Stimulated activated CD4-positive, alpha-beta T cell treated with anti-CD3 and anti-CD28 coated beads, TNF-alpha, amount 100 ng/mL, for 1 hour (primary cell): ENCODE measurements at regions not wholly inside any gene's neighbourhood (a gene's known extent, or its start where the extent isn't known, plus 50 kb on each side); places are given as distances from the start of the nearest gene placed in this dataset.
"Not testable (repeated sequence)": the region's sequence is repeated elsewhere in the genome, so short reads cannot be mapped to it uniquely, and the experiment has no call there.

Experiments used
- DNase-seq, 3 donors: peaks; one replicate each; pipeline ENCODE4 v3.0.0-alpha.2; 2020; ENCODE audit warnings: low read depth in 3 of 3, low spot score in 1 of 3

- DNase-seq: no peak
Measured at GRCh38 chr22:49340406-49340805, 487.3 kb downstream of the BRD1 start.

GRCh38 chr22:49336483-49336882 lies 491.2 kb downstream of the BRD1 start:
- not testable (repeated sequence) for DNase-seq

- DNase-seq: no peak
Measured at GRCh38 chr22:49334976-49335375, 492.7 kb downstream of the BRD1 start.

DNA sequence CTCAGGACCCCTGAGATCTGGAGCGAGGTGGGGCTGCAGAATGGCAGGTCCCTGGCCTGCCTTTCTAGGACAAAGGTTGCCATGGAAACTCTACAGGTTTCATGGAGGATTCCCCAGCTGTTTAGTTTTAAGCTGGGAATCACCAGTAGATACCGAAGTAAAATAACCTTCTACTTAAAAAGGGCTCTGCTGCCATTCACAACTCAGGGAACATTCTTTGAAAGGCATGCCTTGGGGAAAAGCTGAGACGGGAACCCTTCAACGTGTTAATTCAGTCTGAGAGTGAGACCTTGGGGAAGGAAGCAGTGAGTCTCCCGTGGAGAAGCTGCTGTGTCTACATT lies 493.3 kb downstream of the BRD1 start:
- no peak for DNase-seq

- no peak for DNase-seq
Measured at GRCh38 chr22:49333206-49333605, 494.5 kb downstream of the BRD1 start.

DNA sequence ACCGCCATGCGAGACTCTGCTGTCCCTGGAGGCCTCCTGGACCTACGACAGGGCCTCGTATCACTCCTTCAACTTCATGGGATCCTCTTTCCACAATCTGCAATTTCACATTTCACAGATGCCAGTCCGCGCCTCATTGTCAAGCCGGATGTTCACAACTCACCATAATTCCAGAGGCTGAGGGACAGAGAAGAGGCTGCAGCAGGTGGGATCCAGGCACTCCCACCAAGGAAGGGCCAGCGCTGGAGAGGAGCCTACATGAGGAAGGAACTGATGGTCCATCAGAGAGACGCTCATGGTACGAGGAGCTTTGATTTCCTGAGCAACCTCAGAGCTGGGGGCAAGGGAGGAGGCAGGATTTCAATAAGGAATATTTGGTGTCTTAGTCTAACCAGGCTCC lies 495.0 kb downstream of the BRD1 start:
- DNase-seq: no peak

- no peak for DNase-seq
Measured at GRCh38 chr22:49331878-49332277, 495.8 kb downstream of the BRD1 start.

- no peak for DNase-seq
Measured at GRCh38 chr22:49331223-49331815, 496.4 kb downstream of the BRD1 start.

- no peak for DNase-seq
Measured at GRCh38 chr22:49330421-49331222, 497.1 kb downstream of the BRD1 start.

GRCh38 chr22:49329636-49330035 lies 498.0 kb downstream of the BRD1 start:
- no peak for DNase-seq

DNA sequence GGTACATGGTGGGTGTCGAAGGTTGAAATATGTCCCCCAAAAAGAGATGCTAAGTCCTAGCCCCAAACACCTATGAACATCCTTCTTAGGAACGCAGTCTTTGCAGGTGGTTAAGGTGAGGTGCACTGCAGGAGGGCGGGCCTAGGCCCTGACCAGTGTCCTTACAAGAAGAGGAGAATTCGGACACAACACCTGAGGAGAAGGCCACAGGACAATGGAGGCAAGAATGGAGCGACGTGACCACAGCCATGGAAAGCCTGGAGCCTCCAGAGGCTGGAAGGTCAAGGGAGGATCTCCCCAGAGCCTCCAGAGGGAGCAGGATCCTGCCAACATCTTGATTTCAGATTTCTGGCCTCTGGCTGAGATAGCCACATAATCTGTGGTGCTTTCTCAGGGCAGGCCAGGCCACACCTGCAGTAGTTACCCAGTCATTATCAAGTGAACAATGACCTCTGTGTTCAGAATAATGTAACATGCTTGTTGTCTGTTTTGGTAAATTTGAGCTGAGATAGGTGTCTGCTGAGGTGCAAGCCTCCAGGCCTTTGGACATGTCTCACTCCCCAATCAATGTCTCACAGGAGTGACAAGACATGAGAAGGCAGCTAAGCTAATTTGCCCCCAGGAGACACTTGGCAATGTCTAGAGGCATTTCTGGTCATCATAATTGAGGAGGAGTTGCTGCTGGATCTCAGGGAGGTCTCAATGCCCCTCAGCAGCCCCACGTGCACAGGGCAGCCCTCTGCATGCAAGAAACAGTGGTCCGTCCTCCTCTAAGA lies 498.9 kb downstream of the BRD1 start:
- DNase-seq: no peak

GRCh38 chr22:49328118-49328475 lies 499.6 kb downstream of the BRD1 start:
- DNase-seq: no peak

DNA sequence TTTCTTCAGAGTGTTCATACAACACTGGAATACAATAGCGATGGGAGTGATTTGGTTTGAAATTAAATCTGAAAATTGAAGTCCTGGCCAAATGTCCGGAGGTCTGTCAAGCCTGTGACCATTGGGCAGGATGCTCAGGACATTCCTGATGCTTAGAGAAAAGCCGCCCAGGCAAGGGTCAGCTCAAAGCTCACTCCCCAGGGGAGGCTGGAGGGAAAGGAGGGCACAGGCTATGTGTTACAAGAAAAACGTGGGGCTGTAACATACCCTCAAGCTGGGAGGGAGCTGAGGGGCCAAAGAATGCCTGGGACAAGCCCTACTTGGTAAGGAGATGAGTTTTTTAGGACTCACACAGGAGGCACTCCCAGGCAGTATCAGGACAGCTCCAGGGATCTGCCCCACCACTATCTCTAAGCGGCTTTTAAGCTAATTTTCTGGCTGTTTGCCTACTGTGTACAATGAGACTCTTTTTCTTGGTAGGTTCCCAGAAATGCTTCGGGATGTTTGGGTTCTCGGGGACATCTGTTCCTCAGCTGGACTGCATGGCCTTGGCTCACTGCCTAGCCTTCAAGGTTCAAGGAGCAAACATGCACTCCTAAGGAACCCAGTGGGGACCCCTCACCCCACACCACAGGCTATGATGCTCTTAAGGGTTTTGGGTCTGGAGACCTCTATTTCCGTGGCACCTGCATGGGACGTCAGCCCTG lies 500.1 kb downstream of the BRD1 start:
- DNase-seq: no peak

DNA sequence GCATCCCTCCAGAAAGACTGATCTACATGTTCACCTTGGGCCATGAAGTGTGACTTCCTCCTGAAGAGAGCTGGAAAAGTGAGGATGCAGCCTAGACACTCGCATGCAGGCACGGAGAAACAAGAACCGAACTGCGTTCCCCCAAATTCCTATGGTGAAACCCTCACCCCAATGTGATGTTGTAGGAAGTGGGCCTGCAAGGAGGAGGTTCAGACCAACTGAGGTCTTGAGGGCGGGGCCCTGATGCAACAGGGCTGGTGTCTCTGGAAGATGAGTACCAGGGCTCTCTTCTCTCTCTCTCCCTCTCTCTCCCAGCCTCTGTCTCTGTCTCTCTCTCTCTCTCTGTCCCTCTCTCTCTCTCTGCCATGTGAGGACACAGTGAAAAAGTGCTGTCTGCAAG lies 501.1 kb downstream of the BRD1 start:
- no peak for DNase-seq

DNA sequence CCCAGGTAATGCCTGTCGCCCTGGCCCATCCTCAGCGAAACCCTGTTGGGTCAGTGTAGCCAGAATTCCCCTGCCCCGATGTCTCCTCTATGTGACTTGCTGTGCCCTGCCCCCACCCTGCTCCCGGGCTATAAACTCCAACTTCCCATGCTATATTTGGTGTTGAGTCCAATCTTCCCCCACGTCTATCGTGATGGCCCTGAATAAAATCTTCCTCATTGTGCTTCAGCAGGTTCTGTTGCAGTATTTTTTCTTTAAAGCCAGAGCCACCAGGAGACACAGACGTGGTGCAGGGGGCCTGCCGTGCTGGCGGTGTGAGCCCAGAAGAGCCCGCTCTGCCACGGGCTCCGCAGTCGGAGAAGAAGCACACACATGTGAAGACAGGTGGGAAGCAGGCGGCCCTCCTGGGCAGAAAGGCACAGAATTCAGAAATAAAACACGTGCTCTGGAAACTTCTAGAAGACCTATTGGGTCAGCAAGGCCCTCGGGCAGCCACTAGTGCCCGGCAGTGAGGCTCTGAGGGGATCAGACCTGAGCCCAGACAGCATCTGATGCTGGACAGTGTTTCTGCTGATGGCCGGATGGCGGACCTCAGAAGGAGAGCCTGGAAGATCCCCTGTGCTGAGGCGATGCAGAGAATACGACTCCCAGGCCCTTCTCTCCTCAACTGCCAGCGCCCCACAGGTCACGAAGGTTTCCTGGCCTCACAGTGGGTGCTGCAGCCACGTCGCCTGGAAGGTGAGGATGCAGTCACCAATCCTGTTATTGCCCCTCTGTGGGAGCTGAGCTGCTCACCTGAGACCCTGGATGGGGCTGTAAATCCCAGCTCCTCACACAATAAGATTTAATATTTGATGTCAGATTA lies 501.9 kb downstream of the BRD1 start:
- no peak for DNase-seq

DNA sequence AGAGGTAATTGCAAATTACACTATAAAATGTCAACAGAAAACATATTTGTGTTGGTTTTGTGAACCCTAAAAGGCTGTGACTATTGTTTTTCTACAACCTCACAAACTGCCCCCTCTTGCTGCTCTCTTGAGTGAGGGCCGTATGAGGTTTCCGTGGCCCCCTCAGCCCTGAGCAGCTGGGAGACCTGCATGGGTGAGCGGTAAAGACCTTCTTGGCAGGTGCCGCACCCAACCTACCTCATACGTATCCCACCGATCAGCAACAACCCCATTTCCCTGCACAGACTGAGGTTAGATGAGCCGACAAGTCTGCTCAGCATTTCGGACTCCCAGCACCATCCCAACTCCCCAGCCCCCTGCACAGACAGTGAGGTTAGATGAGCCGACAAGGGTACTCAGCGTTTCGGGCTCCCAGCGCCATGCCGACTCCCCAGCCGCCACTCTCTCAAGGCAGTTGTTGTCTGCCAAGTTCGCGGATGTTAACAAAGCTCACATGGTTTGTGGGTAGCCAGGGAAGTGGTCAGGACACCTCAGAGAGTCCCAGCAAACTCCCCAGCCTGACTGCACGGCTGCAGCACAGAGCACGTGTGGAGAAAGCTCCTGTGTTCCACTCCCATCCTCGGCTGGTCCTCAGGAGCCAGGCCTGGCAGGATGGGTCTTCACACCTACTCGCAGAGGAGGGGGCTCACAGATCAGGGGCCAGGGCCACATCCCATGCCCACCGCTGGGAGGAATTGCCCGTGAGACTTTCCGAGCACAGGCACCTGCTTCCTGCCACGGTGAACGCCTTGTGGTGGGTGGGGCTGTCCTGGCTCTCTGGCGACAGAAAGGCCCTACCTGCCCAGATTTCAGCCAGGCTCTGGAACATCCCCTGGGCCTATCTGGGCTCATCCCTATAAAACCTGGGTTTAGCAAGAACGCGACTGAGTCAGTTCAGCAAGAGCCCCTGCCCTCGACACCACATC lies 502.9 kb downstream of the BRD1 start:
- DNase-seq: no peak

DNA sequence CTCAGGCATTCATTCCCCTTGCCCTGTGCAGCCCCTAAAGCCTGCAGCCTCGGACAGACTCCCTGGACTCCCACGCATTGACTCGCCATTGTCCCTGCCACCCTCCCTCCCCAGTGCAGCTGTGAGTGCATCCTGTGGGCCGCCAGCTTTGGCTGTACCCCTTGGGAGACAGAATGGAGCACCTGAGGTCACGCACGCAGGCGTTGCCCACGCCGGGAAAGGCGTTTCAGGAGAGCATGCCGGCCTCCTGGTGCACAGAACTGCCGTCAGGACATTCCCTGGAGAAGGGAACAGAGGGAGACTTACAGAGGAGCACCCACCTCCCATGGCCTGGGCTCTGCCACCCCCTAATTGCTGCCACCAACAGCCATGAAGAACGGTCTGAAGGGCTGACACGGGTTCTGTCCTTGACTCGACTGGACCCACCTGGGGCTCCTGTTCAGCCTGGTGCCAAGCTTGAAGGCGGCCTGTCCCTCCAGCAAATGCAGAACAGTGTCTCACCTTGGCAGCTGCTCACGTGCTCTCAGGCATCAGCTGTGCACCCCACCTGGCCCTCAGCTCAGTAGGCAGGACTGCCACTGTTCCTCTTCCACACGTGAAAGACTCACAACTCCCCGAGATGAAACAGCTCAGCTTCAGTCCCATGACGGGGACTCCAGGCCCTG lies 503.8 kb downstream of the BRD1 start:
- no peak for DNase-seq

DNA sequence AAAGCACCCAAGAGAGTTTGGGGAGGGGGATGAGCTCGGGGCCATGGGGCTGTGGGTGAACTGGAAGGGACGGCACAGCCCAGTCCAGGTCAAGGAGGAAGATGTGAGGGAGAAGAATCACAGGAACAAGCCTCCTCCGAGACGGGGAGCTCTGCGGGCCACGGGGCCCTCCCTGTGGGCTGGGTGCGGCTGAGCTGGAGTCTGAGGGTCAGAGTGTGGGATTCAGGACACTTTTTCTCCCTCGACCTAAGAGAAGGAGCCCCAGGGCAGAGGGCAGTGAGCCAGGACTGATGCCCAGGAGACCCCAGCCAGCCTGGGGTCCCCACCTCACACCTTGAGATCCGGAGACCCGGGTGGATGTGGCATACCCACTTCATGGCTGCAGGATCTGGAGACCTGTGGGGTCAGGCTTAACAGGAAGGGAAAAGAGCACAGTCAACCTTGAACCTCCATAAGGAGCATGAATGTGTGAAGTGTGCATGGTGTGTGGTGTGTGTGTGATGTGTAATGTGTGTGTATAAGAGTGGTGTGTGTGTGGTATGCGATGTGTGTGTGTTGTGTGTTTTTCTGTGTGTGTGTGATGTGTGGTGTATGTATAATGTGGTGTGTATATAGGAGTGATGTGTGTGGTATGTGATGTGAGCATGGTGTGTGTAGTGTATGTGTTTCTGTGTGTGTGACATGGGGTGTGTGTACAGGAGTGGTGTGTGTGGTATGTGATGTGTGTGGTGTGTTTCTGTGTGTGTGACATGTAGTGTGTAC lies 504.6 kb downstream of the BRD1 start:
- DNase-seq: no peak
